Body of pancreas (tissue), 4 donors: ENCODE measurements at regions not wholly inside any gene's neighbourhood (a gene's known extent, or its start where the extent isn't known, plus 50 kb on each side); places are given as distances from the start of the nearest gene placed in this dataset.

ENCODE experiments used
- ATAC-seq: fragments of 150-250 bp; one replicate; pipeline ENCODE4 v1.9.1; 2016
- DNase-seq, 4 donors: peaks; one replicate each; pipeline ENCODE4 v3.0.0-alpha.2; 2019
- H3K27ac ChIP-seq, 4 donors: fragments of 200-600 bp; sonication (generic); 1 replicate in 3 of 4; 2 replicates in 1 of 4; pipeline versions ENCODE4 v1.5.1 to v1.6.1; 2016 to 2019; ENCODE audit warnings: mild to moderate bottlenecking in 1 of 4, mixed read lengths in 1 of 4, moderate library complexity in 1 of 4
- H3K27me3 ChIP-seq, 2 donors: fragments of 200-600 bp; sonication (generic); one replicate each; pipeline ENCODE4 v1.6.0; 2016; ENCODE audit warnings: mild to moderate bottlenecking in 1 of 2
- H3K36me3 ChIP-seq, 2 donors: fragments of 200-600 bp; sonication (generic); replicated peaks in 1 of 2; 2 replicates each; pipeline ENCODE4 v1.5.1; 2016; ENCODE audit warnings: low read depth in 2 of 2; ENCODE audit not compliant: insufficient read depth in 1 of 2
- H3K4me1 ChIP-seq: fragments of 200-600 bp; sonication (generic); one replicate; pipeline ENCODE4 v1.6.0; 2016
- H3K4me3 ChIP-seq, 2 donors: fragments of 200-600 bp; sonication (generic); 1 replicate in 1 of 2; 2 replicates in 1 of 2; pipeline ENCODE4 v1.5.1; 2016 to 2019
- H3K9me3 ChIP-seq, 3 donors: fragments of 200-600 bp; sonication (generic); 1 replicate in 2 of 3; 2 replicates in 1 of 3; pipeline ENCODE4 v1.5.1; 2016
- POLR2A ChIP-seq, 3 donors: fragments of 450-650 bp; IDR thresholded peaks; one replicate each; pipeline ENCODE4 v1.6.1; 2016; ENCODE audit warnings: antibody characterized with exemption in 3 of 3, mild to moderate bottlenecking in 2 of 3
- WGBS, 2 donors: methylation state at CpG; one replicate each; pipeline ENCODE4 v1.1.5; 2017; 5-methylcytosine and 5-hydroxymethylcytosine counted together
- intact Hi-C: fragments of 100-400 bp; cut with DNase I; formaldehyde crosslinking; loops from one replicate; pipeline ENCODE4 v1.15.1; 2023
- TF ChIP-seq, protein P1 (sequence below), 7 experiments: fragments of 450-650 bp in 4 of 7; fragments of 200-600 bp in 3 of 7; sonication (generic) in 3 of 7; IDR thresholded peaks; one replicate each; pipeline ENCODE4 v1.5.1; 2016 to 2019; ENCODE audit warnings: antibody characterized with exemption in 7 of 7

DNA sequence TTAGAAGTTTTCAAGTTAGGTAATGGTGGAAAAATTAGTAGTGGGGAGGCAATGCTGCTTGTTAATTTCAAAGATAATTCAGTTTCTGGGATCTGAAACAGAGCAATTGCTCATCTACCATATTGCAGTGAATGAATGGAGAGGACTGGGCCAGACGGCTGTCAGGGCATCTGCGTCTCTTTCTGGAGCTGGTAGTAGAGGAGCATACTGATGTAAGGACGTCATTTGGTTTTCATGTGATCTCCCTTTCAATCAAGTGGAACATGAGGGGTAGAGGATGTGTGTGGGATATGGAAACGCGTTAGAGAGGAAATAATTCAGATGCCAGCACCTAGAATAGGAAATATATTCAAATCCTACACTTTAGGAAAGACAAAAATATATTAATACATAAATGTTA, 490.3 kb downstream of the ADCYAP1 start:
- Histone ChIP-seq H3K36me3 (no peaks in the 10 kb centered on the region), H3K27me3 (no peaks in the 10 kb centered on the region), H3K4me1 (peaks cover 24% of the 10 kb centered on the region), H3K9me3 (no peaks in the 10 kb centered on the region), H3K27ac (no peak overlapping the region), H3K4me3 (no peak overlapping the region)
- ATAC-seq (no peak), DNase-seq (no peak)
- intact Hi-C loops, result no loop called here
- WGBS, 2 donors, result 81 to 86% methylated on average over 5 of the region's 5 CpGs
- TF ChIP-seq, protein P1, sequence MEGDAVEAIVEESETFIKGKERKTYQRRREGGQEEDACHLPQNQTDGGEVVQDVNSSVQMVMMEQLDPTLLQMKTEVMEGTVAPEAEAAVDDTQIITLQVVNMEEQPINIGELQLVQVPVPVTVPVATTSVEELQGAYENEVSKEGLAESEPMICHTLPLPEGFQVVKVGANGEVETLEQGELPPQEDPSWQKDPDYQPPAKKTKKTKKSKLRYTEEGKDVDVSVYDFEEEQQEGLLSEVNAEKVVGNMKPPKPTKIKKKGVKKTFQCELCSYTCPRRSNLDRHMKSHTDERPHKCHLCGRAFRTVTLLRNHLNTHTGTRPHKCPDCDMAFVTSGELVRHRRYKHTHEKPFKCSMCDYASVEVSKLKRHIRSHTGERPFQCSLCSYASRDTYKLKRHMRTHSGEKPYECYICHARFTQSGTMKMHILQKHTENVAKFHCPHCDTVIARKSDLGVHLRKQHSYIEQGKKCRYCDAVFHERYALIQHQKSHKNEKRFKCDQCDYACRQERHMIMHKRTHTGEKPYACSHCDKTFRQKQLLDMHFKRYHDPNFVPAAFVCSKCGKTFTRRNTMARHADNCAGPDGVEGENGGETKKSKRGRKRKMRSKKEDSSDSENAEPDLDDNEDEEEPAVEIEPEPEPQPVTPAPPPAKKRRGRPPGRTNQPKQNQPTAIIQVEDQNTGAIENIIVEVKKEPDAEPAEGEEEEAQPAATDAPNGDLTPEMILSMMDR (IDR thresholded peaks at IDR 0.05), result no peak
- no peak for TF ChIP-seq POLR2A (IDR thresholded peaks at IDR 0.05)

DNA sequence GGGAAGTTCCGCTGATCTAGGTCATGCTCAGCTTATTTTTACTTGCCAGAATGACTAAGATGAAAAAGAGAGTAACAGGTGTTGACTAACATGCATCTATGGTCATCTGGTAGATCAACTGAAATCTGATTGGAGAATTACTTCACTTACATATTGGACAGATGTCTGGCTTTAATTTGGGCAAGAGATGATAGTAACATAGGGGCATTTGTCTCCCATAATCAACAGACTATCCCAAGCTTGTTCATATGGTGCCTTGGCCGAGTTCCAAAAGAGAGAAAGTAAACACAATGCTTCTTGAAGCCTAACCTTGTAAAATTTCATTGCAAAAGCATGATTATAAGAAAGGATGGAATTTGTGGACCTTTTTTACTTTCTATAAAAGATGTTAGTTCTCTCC, 503.7 kb downstream of the ADCYAP1 start:
- 35 to 53% methylated on average over 2 of the region's 2 CpGs for WGBS, 2 donors
- intact Hi-C loops, result no loop called here
- H3K4me3 ChIP-seq, result no peak overlapping the region
- ATAC-seq (no peak), DNase-seq (peak in 1 of 4 donors; percentile 10)
- no peak overlapping the region for H3K27ac ChIP-seq
- H3K9me3 ChIP-seq, result no peaks in the 10 kb centered on the region
- no peaks in the 10 kb centered on the region for H3K36me3 ChIP-seq
- H3K4me1 ChIP-seq, result no peaks in the 10 kb centered on the region
- TF ChIP-seq, protein P1 (IDR thresholded peaks at IDR 0.05), result no peak
- no peak for TF ChIP-seq POLR2A (IDR thresholded peaks at IDR 0.05)
- no peaks in the 10 kb centered on the region for H3K27me3 ChIP-seq

DNA sequence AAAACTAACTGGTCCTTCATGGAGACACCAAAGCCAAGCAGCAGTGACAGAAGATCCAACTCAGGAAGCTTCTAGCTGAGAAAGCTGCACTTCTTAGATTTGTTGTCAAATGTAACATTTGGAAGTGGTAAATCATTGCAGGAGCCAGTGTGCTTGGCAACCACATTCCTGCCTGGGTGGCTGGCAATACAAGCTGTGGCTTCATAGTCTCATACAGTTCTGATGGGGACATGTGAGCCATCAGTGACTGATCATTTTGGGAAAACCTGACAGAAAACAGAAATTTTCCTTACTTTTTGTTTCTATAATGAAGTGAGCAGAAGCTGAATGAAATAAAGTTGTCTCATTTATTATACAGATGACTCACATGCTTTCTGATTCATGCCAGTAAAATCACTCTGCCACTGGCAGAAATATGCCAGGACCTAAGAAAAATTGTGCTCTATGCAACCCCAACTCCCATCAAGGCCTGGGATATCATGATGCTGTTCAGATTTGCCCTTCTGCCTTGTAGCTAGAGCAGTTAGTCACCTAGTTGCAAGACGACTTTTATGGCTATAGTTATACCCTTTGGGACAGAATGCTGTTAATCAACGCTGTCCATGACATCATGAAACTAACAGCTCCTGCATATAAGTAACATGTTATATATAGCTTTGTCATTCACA, 508.1 kb downstream of the ADCYAP1 start:
- ATAC-seq (no peak), DNase-seq (no peak)
- intact Hi-C loops, result no loop called here
- Histone ChIP-seq H3K4me3 (no peak overlapping the region), H3K27me3 (no peaks in the 10 kb centered on the region), H3K4me1 (peaks cover 7% of the 10 kb centered on the region), H3K36me3 (no peaks in the 10 kb centered on the region), H3K27ac (no peak overlapping the region), H3K9me3 (no peaks in the 10 kb centered on the region)
- 58 to 64% methylated on average over 2 of the region's 2 CpGs for WGBS, 2 donors
- no peak for TF ChIP-seq POLR2A (IDR thresholded peaks at IDR 0.05)
- TF ChIP-seq, protein P1 (IDR thresholded peaks at IDR 0.05), result no peak

DNA sequence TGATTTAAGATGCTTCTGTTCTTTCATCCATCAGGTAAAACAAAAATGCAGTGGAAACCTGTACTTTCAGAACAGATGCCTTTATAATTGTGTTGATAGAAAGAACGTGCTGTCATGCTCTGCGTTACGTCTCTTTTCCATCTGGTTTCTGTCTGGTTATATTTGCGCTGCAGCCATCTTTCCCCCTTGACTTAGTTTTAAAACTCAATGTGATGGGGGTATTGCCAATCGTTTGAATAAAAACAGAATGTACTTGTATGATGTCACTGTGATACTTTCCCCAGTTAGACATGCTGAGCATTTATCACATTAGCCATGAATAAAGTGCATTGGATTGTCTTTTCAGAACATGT, 508.6 kb downstream of the ADCYAP1 start:
- no peak overlapping the region for H3K4me3 ChIP-seq
- H3K4me1 ChIP-seq, result peaks cover 7% of the 10 kb centered on the region
- DNase-seq (no peak), ATAC-seq (no peak)
- no peak overlapping the region for H3K27ac ChIP-seq
- 78 to 81% methylated on average over 5 of the region's 5 CpGs for WGBS, 2 donors
- TF ChIP-seq POLR2A (IDR thresholded peaks at IDR 0.05), result no peak
- TF ChIP-seq, protein P1 (IDR thresholded peaks at IDR 0.05), result no peak
- H3K9me3 ChIP-seq, result no peaks in the 10 kb centered on the region
- intact Hi-C loops, result no loop called here
- H3K36me3 ChIP-seq, result no peaks in the 10 kb centered on the region
- H3K27me3 ChIP-seq, result no peaks in the 10 kb centered on the region

- Histone ChIP-seq H3K27me3 (no peaks in the 10 kb centered on the region), H3K9me3 (no peaks in the 10 kb centered on the region), H3K4me3 (no peak overlapping the region), H3K36me3 (no peaks in the 10 kb centered on the region), H3K27ac (no peak overlapping the region), H3K4me1 (peaks cover 7% of the 10 kb centered on the region)
- TF ChIP-seq, protein P1 (IDR thresholded peaks at IDR 0.05), result no peak
- no peak for TF ChIP-seq POLR2A (IDR thresholded peaks at IDR 0.05)
- DNase-seq, result no peak
- ATAC-seq, result no peak
- intact Hi-C loops, result no loop called here
- WGBS, 2 donors, result 89 to 92% methylated on average over 6 of the region's 6 CpGs
These were observed 511.4 kb downstream of the ADCYAP1 start for GRCh38 chr18:1416074-1416473.
